Stomach (tissue), 8 donors: ENCODE measurements at regions not wholly inside any gene's neighbourhood (a gene's known extent, or its start where the extent isn't known, plus 50 kb on each side); places are given as distances from the start of the nearest gene placed in this dataset.

Experiments used
- DNase-seq, 2 donors: peaks; one replicate each; pipeline versions ENCODE4 v3.0.0 to v3.0.0-alpha.2; 2013 to 2019
- H3K27ac ChIP-seq, 5 donors: fragments of 200-600 bp in 4 of 5; sonication (generic) in 4 of 5; one replicate each; pipeline ENCODE4 v1.5.1; 2013 to 2019; ENCODE audit warnings: mild to moderate bottlenecking in 1 of 5, moderate library complexity in 1 of 5
- H3K27me3 ChIP-seq, 3 donors: fragments of 200-600 bp; sonication (generic); one replicate each; pipeline ENCODE4 v1.5.1; 2017 to 2019; ENCODE audit warnings: mixed run types in 1 of 3
- H3K36me3 ChIP-seq, 4 donors: fragments of 200-600 bp; sonication (generic); 1 replicate in 3 of 4; 2 replicates in 1 of 4; pipeline ENCODE4 v1.5.1; 2016 to 2019
- H3K4me1 ChIP-seq, 4 donors: fragments of 200-600 bp; sonication (generic); one replicate each; pipeline ENCODE4 v1.5.1; 2016 to 2019
- H3K4me3 ChIP-seq, 4 donors: fragments of 200-600 bp; sonication (generic) in 3 of 4; one replicate each; pipeline ENCODE4 v1.5.1; 2016 to 2019; ENCODE audit warnings: mild to moderate bottlenecking in 1 of 4
- H3K9me3 ChIP-seq, 4 donors: fragments of 200-600 bp; sonication (generic); one replicate each; pipeline ENCODE4 v1.5.1; 2016 to 2019
- EP300 ChIP-seq: sonication (generic); formaldehyde crosslinking; IDR thresholded peaks from one replicate; pipeline ENCODE4 v1.6.1; 2017; ENCODE audit warnings: antibody characterized with exemption
- POLR2A ChIP-seq, 4 donors: fragments of 450-650 bp; IDR thresholded peaks; one replicate each; pipeline ENCODE4 v1.6.1; 2016; ENCODE audit warnings: antibody characterized with exemption in 4 of 4, control low read depth in 2 of 4, mild to moderate bottlenecking in 1 of 4, moderate library complexity in 1 of 4
- POLR2AphosphoS5 ChIP-seq, 3 donors: sonication (generic); formaldehyde crosslinking; IDR thresholded peaks; one replicate each; pipeline ENCODE4 v1.6.1; 2016; ENCODE audit warnings: antibody characterized with exemption in 3 of 3
- WGBS, 5 donors: extraction: QIAGEN DNeasy Blood & Tissue Kit in 3 of 5; methylation state at CpG; one replicate each; pipeline versions ENCODE4 v1.1.5 to v1.1.7; 2013 to 2018; 5-methylcytosine and 5-hydroxymethylcytosine counted together
- intact Hi-C: fragments of 100-400 bp; cut with DNase I; formaldehyde crosslinking; loops from one replicate; pipeline ENCODE4 v1.15.1; 2023; ENCODE audit warnings: low total_unique reads
- TF ChIP-seq, protein P1 (sequence below), 7 experiments: fragments of 450-650 bp in 4 of 7; fragments of 200-600 bp in 3 of 7; sonication (generic) in 3 of 7; IDR thresholded peaks; one replicate each; pipeline ENCODE4 v1.5.1; 2016 to 2019; ENCODE audit warnings: antibody characterized with exemption in 7 of 7, control low read depth in 2 of 7, mild to moderate bottlenecking in 1 of 7
- donor health status: healthy with polysubstance abuse.
- donor health status: Bipolar disorder and iron deficiency.
- donor health status: healthy.

DNA sequence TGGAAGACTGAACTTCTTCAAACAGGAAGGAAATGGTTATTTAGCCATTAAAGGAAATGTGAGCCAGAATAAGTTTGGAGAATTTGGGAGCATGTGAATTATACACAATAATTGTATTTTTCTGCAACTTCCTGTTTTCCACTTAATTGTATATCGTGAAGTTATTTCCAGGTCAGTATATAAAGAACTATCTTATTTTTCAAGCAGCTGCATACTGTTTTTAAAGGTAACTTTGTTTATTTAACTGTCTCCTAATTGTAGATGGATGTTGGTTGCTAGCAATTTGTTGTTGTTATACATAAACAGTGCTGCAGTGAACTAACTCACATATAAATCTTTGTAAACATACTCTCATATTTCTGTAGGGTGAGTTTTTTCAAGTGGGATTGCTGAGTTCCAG, 180.3 kb downstream of the HLX start:
- peaks cover 0 to 5% (median 0%) of the 10 kb centered on the region in 3 donors for H3K27me3 ChIP-seq
- TF ChIP-seq POLR2AphosphoS5 (IDR thresholded peaks at IDR 0.05), result no peak
- no peak for TF ChIP-seq POLR2A (IDR thresholded peaks at IDR 0.05)
- no peak for TF ChIP-seq EP300
- TF ChIP-seq, protein P1, sequence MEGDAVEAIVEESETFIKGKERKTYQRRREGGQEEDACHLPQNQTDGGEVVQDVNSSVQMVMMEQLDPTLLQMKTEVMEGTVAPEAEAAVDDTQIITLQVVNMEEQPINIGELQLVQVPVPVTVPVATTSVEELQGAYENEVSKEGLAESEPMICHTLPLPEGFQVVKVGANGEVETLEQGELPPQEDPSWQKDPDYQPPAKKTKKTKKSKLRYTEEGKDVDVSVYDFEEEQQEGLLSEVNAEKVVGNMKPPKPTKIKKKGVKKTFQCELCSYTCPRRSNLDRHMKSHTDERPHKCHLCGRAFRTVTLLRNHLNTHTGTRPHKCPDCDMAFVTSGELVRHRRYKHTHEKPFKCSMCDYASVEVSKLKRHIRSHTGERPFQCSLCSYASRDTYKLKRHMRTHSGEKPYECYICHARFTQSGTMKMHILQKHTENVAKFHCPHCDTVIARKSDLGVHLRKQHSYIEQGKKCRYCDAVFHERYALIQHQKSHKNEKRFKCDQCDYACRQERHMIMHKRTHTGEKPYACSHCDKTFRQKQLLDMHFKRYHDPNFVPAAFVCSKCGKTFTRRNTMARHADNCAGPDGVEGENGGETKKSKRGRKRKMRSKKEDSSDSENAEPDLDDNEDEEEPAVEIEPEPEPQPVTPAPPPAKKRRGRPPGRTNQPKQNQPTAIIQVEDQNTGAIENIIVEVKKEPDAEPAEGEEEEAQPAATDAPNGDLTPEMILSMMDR (IDR thresholded peaks at IDR 0.05), result no peak
- intact Hi-C loops, result no loop called here
- DNase-seq, result no peak
- WGBS, 5 donors, result 42 to 71% (median 61%) methylated on average over 1 of the region's 1 CpG
- no peaks in the 10 kb centered on the region for H3K9me3 ChIP-seq
- H3K27ac ChIP-seq, result no peak overlapping the region
- H3K4me3 ChIP-seq, result no peak overlapping the region
- H3K36me3 ChIP-seq, result no peaks in the 10 kb centered on the region
- no peaks in the 10 kb centered on the region for H3K4me1 ChIP-seq

DNA sequence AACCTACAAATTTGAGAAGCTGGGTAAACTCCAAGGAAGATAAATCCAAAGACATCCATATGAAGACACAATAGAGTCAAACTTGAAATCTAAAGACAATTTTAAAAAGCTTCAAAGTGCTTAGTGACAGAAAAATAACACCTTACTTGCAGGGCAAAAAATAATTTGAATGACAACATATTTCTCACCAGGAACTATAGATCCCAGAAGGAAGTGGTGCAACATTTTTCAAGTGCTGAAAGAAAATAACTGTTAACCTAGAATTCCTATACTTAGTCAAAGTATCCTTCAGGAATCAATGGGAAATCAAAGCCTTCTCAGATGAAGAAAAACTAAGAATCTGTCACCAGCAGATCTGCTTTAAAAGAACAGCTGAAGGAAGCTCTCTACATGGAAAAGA, 184.4 kb downstream of the HLX start:
- H3K9me3 ChIP-seq, result no peaks in the 10 kb centered on the region
- H3K36me3 ChIP-seq, result no peaks in the 10 kb centered on the region
- peaks cover 0 to 5% (median 0%) of the 10 kb centered on the region in 3 donors for H3K27me3 ChIP-seq
- TF ChIP-seq, protein P1 (IDR thresholded peaks at IDR 0.05), result no peak
- TF ChIP-seq POLR2AphosphoS5 (IDR thresholded peaks at IDR 0.05) (no peak), EP300 (no peak)
- intact Hi-C loops, result no loop called here
- no peaks in the 10 kb centered on the region for H3K4me1 ChIP-seq
- DNase-seq, result no peak
- no peak overlapping the region for H3K27ac ChIP-seq
- H3K4me3 ChIP-seq, result no peak overlapping the region

DNA sequence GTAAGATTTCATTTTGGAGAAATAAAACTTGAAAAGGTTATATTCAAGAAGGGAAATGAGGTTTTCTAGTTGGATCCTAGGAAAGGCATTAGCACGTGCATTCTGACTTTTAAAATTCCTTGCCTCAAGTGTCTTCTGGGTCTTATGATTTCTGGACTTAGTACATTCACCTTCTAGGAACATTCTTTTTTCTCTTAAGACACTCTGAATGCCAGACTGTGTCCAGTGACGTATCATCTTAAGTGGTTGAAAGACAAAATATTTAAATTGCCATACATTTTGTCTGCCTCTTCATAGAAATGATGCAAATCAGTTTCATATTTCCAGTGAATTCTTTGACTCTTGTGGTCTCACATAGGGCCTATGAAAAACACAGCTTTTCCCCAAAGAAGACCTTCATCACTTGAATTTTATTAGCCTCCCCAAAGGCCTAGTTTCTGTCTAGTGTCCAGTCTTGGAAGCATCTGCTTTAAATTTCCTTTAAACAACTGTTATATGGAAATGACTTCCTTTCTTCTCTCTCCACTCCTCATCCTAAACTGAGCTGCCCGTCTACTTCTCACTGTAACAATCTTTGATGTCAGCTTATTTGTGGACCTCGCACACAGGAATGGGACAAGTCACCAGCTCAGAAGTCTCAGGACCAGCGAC, 187.2 kb downstream of the HLX start:
- no peak overlapping the region for H3K4me3 ChIP-seq
- peaks cover 0 to 5% (median 0%) of the 10 kb centered on the region in 3 donors for H3K27me3 ChIP-seq
- DNase-seq, result no peak
- intact Hi-C loops, result no loop called here
- TF ChIP-seq POLR2AphosphoS5 (IDR thresholded peaks at IDR 0.05) (no peak), EP300 (no peak), POLR2A (IDR thresholded peaks at IDR 0.05) (no peak)
- TF ChIP-seq, protein P1 (IDR thresholded peaks at IDR 0.05), result no peak
- H3K36me3 ChIP-seq, result no peaks in the 10 kb centered on the region
- no peaks in the 10 kb centered on the region for H3K9me3 ChIP-seq
- no peaks in the 10 kb centered on the region for H3K4me1 ChIP-seq
- no peak overlapping the region for H3K27ac ChIP-seq
- WGBS, 5 donors, result 75 to 87% (median 81%) methylated on average over 5 of the region's 5 CpGs

DNA sequence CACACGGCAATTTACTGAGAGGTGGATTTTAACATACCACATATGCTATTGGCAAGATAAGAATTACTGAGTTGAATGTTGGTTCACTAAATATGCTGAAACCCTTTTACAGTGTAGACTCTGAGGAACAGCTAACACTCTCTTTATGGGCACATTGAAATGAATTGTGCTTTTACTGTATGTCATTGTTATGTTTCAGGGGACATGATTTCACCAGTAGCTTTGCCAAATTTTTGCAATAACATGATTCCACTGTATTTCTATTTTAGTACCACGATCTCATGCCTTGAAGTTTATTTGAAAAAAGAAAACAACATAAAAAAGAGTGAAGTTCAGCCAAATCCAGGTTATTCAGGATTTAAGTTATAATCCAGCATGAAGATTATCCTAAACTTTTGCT, 188.5 kb downstream of the HLX start:
- Histone ChIP-seq H3K4me3 (no peak overlapping the region), H3K4me1 (no peaks in the 10 kb centered on the region), H3K9me3 (no peaks in the 10 kb centered on the region), H3K27me3 (peaks cover 0 to 1% (median 0%) of the 10 kb centered on the region in 3 donors), H3K36me3 (no peaks in the 10 kb centered on the region), H3K27ac (no peak overlapping the region)
- TF ChIP-seq POLR2AphosphoS5 (IDR thresholded peaks at IDR 0.05) (no peak), EP300 (no peak)
- TF ChIP-seq, protein P1 (IDR thresholded peaks at IDR 0.05), result no peak
- intact Hi-C loops, result no loop called here
- WGBS, 5 donors, result 56 to 65% (median 59%) methylated on average over 2 of the region's 2 CpGs
- no peak for DNase-seq
